ENCODE measurements at regions not wholly inside any gene's neighbourhood (a gene's known extent, or its start where the extent isn't known, plus 50 kb on each side); places are given as distances from the start of the nearest gene placed in this dataset.

- TF ChIP-seq CTCF (IDR thresholded peaks at IDR 0.05; ENCODE audit: poor library complexity) (no peak), EZH2phosphoT487 (IDR thresholded peaks at IDR 0.05; ENCODE audit: low read depth, severe bottlenecking, unreplicated experiment) (no peak), EZH2 (IDR thresholded peaks at IDR 0.05; ENCODE audit: borderline replicate concordance) (no peak)
Observed at GRCh38 chr5:52392321-52392720, 395.4 kb upstream of the ITGA1 start.

All from hepatocyte (in vitro differentiated cells).